ENCODE measurements at regions not wholly inside any gene's neighbourhood (a gene's known extent, or its start where the extent isn't known, plus 50 kb on each side); places are given as distances from the start of the nearest gene placed in this dataset.

- DNase-seq, result no peak
Observed at GRCh38 chr2:208545403-208546042, 138.9 kb downstream of the PTH2R start.

- no peak for DNase-seq
Observed at GRCh38 chr2:208546107-208546506, 139.5 kb downstream of the PTH2R start.

GRCh38 chr2:208546860-208547650 lies 140.5 kb downstream of the PTH2R start:
- DNase-seq, result no peak

DNA sequence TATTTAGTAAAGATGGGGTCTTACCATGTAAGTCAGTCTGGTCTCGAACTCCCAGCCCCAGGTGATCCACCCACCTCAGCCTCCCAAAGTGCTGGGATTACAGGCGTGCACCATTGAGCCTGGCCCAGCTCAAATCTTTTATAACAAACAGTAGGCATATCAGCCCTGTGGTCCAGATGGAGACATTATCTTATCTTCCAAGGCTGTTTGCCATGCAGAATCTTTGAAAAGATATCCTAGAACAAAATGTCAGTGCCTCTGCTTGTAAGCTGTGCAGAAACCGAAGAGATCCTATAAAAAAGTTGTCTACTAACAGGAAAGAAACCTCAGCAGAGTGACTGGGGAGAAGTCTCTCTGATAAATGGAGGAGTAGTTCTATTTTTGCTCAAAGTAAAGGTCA lies 142.1 kb downstream of the PTH2R start:
- DNase-seq, result no peak

DNA sequence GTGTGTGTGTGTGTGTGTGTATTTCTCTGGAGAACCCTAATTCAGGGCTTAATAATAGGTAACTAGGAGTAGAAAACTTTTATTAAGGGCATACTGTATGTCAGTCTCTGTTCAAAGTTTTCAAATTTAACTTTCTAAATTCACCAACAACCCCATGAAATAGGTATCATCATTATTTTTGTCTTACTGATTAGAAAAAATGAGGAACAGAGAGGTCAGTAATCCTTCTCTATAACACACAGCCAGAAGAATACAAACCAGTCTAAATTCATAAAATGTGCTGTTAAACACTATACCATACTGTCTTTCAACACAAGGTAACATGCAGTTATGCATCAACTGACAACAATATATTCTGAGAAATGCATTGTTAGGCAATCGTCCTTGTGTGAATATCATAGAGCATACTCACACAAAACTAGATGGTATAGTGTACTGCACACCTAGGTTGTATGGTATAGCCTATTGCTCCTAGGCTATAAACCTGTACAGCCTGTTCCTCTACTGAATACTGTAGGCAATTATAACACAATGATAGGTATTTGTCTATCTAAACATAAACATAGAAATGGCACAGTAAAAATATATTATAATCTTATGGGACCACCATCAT lies 143.1 kb downstream of the PTH2R start:
- DNase-seq, result no peak

DNA sequence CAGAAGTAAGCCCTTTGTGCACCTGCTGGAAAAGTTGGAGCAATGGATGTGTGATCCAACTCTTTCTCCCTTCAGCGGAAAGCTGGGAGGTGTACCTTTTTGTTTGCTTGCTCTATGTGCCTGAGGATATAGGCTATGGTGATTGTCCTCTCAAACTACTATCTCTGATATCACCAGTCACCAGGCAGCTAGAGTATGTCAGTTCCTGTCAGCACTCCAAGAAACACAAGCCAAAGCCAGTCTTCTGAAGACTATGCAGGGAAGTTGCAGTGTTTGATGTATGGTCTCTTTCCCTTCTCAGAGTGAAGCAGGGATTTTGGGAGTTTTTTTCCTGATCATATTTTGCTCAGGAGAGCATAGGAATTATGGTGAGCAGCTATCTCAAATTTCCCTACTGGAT lies 146.4 kb downstream of the PTH2R start:
- no peak for DNase-seq

DNA sequence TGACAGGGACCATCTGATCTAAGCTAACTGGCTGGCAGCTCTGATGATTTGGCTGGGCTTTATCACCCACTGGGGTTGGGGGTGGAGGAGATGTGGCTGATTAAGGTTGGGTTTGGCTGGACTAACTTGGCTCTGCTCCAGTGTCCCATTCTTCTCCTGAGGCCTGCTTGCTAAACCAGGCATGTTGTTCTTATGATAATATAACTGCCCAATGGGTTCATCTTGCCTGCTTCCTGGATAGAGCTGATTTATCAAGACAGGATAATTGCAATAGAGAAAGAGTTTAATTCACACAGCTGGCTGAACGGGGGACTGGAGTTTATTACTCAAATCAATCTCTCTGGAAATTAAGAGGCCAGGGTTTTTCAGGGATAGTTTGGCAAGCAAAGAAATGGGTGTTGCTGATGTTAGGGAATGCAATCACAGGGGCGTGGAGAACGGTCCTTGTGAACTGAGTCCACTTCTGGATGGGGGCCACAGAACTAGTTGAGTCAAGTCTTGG lies 150.4 kb downstream of the PTH2R start:
- DNase-seq, result no peak

DNA sequence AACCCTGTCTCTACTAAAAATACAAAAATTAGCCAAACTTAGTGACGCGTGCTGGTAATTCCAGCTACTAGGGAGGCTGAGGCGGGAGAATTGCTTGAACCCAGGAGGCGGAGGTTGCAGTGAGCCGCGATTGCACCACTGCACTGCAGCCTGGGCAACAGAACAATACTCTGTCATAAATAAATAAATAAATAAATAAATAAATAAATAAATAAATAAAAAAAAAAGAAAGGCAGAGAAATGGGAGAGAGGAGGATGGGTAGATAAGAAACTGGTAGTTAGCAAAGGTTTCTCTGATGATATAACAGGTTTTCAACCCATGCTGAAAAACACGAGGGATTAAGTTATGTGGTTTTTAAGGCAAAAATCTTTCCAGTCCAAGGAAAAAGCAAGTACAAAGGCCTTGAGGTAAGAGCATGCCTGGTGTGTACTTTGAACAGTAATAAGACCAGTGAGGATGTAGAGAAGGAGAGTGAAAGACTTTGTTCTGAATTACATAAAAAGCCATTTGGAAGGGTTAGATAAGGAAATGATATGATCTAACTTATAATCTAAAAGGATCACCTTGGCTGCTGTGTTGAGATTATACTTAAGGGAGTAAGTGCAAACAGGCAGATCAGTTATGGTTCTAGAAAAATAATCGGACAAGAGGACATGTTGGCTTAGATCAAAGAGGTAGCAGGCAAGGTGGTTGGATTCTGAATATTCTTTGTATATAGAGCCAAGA lies 159.3 kb downstream of the PTH2R start:
- no peak for DNase-seq

DNA sequence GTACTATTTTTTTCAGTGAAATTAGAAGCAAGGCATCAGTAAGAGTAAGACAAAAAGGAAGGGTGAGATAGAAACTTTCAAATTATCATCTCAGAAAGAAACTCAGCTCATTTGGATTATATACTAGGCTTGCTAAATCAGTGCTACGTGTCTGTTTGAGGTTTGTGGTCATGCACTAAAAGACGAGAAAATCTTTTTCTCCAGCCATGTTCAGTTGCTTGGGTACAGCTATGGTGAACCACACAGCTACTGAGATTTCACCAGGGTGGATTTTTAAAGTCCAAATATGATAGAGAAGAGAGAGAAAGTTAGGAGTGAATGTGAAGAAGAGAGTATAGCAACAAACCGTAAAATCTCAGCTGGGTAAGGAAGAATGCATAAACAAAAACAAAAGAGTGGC lies 161.6 kb downstream of the PTH2R start:
- DNase-seq, result no peak

DNA sequence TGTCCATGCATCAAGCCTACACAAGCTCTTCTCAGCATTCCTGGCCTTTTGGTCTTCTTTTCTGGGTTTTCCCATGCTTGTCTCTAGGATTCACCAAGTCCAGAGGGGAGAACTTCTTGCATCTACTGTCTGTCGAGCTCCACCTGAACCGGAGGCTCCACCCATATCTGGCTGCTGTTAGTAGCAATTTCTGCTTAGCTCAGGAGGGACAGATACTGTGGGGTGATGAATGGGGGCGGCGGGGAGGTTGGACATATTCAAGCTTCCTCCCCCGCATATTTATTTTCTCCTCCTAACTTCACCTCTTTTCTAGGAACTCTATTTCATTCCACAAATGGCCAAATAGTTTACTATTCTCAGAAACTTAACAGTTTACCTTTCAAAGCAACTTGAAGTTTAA lies 163.5 kb downstream of the PTH2R start:
- DNase-seq, result no peak

GRCh38 chr2:208570851-208571763 lies 164.5 kb downstream of the PTH2R start:
- DNase-seq, result no peak

- no peak for DNase-seq
Observed at GRCh38 chr2:208571764-208572131, 165.2 kb downstream of the PTH2R start.

- DNase-seq, result no peak
Observed at GRCh38 chr2:208573569-208573968, 167.0 kb downstream of the PTH2R start.

DNA sequence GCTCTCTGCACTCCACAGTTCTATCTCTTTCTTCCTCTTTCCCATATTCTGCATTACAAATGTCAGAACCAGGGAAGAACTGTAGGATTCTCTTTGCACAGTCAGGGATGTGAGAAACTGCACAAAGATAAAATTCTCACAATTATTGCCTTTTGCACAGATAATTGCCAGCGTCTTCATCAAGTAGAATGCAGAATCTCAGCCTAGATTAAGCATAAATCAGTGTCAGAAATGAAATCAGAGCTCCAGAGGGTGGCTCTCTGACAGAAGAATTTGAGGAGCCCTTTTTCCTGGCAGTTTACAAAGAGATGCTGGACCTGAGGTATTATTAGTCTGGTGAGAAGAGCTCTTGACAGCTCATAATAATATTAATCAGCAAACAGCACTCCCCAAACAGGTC lies 173.1 kb downstream of the PTH2R start:
- no peak for DNase-seq

DNA sequence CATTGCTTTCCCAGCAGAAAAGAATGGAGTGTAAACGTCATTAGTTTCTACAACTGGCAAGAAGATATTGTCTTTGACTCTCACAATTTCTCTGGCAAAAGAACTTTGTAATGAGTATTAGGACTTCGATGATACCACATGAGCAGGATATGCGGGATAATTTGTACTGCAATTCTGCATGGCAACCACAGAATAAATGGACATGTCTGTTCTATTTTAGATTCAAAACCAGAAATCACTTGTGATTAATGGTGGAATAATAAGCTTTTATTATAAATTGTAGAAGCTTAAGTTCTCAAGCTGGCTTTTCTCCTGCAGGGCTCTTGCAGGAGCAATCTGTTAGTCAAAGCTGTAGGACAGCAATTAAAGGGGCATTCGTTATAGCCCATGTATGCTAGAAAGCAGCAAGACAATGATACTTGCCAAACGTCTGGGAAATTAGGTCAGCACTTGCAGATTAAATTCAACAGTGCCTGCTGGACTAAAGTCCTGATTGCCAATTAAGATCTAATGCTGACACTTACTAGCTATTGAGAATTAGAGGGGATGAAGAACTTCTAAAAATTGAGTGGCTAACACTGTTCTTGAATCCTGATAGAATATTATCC lies 177.9 kb downstream of the PTH2R start:
- DNase-seq, result no peak

GRCh38 chr2:208586516-208586915 lies 179.9 kb downstream of the PTH2R start:
- DNase-seq, result no peak

GRCh38 chr2:208594642-208595385 lies 188.2 kb downstream of the PTH2R start:
- no peak for DNase-seq

DNA sequence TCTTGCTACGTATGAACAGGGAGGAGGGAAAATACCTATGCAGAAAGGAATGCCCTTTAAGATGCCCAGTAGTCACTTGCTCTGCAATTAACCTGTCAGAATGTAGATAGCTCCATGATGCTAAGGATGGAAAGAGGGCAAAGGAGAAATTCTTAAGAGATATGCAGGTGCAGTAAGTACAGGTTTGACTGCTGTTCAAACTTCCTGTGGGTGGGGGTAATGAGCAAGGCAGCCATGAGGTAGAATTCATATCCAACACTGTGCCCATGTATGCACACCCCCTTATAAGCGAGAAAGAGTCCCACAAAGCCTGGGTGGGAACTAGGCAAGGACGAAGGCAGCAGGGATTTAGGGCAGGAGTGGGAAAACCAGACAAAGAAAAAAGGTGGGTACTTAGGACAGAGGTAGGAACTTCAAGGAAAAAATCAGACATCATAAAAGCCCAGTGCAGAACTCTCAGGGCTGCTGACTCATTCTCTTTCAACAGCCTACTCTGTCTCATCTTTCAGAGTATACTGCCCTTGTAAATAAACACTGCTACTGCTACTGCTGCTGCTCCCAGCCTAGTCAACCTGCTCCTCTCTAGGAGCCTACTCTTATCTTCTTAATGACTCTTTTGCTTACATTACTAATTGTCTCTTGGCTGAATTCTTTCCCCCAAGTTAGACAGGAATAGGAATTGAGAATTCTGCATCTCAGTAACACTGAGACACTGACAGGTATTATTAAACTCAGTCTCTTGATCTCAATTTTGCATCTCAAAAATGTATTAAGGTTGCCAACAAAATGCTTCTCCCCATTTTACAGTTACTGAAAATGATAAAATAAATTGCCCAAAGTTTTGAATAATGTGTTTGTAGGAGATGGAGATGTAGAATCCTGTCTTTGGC lies 189.0 kb downstream of the PTH2R start:
- DNase-seq, result no peak

GRCh38 chr2:208607694-208608093 lies 201.1 kb downstream of the PTH2R start:
- DNase-seq, result no peak
